Body of pancreas (tissue), 4 donors: ENCODE measurements at regions not wholly inside any gene's neighbourhood (a gene's known extent, or its start where the extent isn't known, plus 50 kb on each side); places are given as distances from the start of the nearest gene placed in this dataset.

Experiments used
- POLR2A ChIP-seq, 3 donors: fragments of 450-650 bp; IDR thresholded peaks; one replicate each; pipeline ENCODE4 v1.6.1; 2016; ENCODE audit warnings: antibody characterized with exemption in 3 of 3, mild to moderate bottlenecking in 2 of 3
- TF ChIP-seq, protein P1 (sequence below), 7 experiments: fragments of 450-650 bp in 4 of 7; fragments of 200-600 bp in 3 of 7; sonication (generic) in 3 of 7; IDR thresholded peaks; one replicate each; pipeline ENCODE4 v1.5.1; 2016 to 2019; ENCODE audit warnings: antibody characterized with exemption in 7 of 7

DNA sequence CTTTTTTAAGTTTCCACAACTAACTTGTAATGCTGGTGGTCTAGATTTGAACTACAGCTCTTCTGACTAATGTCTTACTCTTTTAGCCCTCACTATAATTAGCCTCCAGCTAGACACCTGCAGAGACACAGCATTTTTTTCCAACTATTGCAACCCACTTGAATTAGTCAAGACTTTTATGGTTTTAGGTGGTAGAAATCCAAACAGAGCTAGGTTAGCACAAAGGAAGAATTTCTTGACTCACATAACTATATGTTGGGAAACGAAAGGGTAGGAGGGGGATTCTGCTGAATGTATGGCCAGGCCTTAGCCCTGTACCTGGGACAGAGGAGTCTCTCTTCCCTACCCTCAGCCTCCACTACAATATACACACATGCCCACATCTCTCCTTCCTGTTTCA, 586.1 kb downstream of the INHBA start:
- TF ChIP-seq, protein P1, sequence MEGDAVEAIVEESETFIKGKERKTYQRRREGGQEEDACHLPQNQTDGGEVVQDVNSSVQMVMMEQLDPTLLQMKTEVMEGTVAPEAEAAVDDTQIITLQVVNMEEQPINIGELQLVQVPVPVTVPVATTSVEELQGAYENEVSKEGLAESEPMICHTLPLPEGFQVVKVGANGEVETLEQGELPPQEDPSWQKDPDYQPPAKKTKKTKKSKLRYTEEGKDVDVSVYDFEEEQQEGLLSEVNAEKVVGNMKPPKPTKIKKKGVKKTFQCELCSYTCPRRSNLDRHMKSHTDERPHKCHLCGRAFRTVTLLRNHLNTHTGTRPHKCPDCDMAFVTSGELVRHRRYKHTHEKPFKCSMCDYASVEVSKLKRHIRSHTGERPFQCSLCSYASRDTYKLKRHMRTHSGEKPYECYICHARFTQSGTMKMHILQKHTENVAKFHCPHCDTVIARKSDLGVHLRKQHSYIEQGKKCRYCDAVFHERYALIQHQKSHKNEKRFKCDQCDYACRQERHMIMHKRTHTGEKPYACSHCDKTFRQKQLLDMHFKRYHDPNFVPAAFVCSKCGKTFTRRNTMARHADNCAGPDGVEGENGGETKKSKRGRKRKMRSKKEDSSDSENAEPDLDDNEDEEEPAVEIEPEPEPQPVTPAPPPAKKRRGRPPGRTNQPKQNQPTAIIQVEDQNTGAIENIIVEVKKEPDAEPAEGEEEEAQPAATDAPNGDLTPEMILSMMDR (IDR thresholded peaks at IDR 0.05): no peak
- TF ChIP-seq POLR2A (IDR thresholded peaks at IDR 0.05): no peak
